Hindlimb muscle (tissue), 1 donor: ENCODE measurements at regions not wholly inside any gene's neighbourhood (a gene's known extent, or its start where the extent isn't known, plus 50 kb on each side); places are given as distances from the start of the nearest gene placed in this dataset.

ENCODE experiments used
- DNase-seq: peaks from one replicate; pipeline ENCODE4 v3.0.0-alpha.2; 2013

DNA sequence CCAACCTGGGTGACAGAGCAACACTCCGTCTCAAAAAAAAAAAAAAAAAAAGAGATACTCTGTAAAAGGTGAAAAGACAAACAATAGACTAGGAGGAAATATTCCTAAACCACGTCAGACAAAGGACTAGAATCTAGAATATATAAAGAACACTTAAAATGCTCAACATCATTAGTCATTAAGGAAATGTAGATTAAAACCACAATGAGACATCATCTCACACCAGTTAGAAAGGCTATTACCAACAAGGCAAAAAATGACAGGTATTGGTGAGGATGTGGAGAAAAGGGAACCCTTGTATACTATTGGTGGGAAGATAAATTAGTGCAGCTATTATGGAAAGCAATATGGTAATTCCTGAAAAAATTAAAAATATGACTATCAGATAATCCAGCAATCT lies 903.1 kb upstream of the SOX9 start:
- DNase-seq = no peak

- no peak for DNase-seq
These were observed 895.8 kb upstream of the SOX9 start for GRCh38 chr17:71224824-71225575.

DNA sequence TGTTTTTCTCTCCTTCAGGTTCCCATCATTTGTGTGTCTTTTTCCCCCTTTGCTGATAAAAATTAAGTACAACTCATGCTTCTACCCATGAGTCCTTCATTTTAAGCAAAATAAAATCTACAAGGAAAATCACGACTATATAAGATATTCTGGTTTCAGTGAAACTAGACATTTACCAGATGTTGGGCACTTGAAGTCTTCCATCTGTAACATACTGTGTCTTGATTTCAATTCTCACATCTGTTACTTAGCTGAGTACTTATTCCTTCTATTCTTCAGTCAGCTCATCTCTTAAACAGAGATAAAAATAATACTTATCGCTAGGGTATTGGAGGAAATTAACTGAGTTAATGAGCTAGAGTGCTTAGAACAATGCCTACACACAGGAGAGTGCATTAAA lies 893.0 kb upstream of the SOX9 start:
- DNase-seq = no peak

GRCh38 chr17:71229070-71229469 lies 891.8 kb upstream of the SOX9 start:
- peak; percentile 63 for DNase-seq

DNA sequence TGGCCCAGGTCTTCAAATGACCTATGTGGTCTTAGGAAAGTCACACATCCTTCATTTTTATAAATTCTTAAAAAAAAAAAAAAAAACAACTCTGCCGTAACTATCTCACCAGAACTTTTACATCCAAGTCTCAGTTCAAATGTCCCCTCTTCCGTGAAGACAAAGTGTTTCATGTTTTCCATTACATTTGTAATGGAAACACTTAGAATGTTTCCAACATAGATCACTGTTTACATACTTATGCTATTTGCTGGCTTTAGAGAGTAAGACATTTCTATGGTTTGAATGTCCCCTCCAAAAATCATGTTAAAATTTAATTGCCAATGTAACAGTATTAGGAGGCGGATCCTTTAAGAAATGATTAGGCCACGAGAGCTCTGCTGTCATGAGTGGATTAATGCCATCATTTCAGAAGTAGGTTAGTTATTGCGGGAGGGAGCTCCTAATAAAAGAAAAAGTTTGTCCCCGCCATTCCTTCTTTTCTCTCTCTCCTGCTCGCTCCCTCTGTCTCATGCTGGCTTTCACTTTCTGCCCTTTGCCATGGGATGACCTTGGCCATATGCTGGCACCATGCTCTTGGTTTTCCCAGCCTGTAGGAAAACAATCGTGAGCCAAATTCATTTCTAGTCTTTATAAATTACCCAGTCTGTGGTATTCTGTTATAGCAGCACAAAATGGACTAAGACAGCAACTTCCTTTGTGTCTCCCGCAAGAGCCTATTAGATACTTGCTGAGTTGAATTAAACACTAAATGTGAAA lies 887.8 kb upstream of the SOX9 start:
- DNase-seq = no peak

- no peak for DNase-seq
These were observed 886.5 kb upstream of the SOX9 start for GRCh38 chr17:71234349-71234748.

- DNase-seq = no peak
These were observed 882.8 kb upstream of the SOX9 start for GRCh38 chr17:71237903-71238538.

DNA sequence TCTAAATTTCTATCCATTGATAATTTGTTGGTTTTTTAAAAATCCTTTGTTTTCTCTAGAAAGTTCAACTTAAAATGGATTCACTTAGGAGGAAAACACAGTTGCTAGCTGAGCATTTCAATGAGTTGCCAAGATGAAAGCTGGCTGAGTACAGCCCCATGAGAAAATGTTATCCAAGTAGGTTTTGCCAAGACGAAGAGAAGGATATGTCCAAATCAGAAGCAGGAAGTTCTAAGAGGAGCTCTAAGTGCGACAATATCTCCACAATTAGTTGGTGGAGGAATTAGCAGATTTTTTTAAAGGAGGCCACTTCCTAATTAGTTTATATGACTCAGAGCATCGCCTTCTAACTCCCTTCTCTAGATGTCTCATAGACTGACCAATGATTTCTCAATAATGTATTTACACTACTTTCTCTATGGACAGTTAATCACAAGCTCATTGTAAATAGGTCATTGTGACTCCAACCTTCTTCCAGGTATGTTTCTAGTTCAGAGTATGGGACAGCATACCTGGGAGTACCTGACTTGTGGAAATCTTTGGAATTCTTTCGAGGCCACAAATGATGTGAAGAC lies 873.3 kb upstream of the SOX9 start:
- DNase-seq = no peak

GRCh38 chr17:71251276-71251675 lies 869.5 kb upstream of the SOX9 start:
- no peak for DNase-seq

DNA sequence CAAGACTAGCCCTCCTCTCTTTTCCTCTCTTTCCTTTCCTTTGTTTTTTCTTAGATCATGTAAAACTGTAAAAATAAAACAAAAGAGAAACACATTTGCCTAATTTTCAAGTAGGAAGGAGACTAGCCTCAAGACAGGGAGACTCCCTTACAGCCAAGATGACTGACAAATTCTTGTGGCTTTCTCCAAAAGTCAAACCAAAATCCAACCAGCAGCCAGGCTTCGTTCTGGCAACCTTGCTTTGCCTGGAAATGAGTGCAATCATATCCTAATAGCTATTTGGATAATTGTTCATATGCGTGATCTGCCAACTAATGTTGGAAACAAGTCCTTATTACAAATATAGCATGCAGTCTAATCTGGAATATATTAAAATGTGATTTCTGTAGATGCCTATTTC lies 868.9 kb upstream of the SOX9 start:
- DNase-seq = no peak

DNA sequence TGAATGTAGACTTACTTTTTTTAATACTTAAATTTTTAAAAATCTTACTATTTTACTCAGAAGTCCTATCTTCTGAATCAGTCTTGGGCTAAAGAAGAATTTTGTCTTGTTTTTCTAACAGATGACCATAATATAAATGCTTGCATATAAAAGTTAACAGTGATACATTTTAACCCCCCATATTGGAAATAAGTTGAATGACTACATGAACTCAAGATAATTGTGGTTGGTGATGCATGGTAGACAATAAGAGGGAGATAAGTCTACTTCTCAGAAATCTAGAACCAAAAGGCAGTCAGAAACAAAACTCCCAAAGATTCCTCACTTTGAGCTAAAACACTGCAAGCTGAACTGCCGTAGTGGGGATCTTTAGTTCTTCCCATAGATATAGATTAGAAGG lies 868.4 kb upstream of the SOX9 start:
- no peak for DNase-seq

DNA sequence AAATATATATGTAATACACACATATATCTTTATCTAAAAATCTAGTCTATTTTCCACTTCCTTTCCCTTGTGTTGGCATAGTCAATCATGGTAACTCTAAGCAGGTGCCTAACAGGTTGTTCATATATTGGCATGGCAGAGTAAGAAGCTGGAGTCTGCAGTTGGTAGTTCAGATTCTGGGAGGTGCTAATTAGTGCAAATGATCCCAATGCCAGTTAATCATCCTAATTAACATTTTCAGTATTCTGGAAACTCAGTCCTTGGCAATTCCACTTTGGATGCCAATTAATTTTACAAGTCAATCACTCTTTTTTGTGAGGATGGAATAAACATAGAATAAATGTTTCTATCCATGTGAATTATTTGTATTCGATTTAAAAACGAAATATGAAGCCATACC lies 863.7 kb upstream of the SOX9 start:
- DNase-seq = no peak

DNA sequence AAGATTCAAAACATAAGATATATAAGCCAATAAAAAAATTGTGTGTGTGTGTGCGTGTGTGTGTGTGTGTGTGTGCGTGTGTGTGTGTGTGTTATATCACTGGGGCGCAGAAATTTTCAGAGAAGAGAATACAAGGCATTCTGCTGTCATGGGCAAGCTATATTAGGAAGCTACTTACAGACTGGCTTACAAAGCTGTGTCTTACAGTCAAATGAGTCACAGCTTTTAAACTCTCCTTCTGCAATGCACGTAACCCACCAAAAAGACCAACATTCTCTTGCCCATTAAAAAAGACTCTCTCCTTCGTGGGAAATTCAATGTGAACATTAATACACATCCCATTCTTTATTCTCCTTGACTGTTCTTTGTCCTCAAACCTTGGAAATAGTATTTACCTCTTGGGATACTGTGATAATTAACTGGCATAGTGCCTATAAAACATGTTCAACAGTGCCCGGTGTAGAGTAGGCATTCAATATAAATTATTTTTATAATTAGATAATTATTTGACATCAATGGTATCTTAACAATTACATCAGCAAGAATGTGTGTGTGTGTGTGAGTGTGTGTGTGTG lies 860.4 kb upstream of the SOX9 start:
- DNase-seq = no peak

- DNase-seq = no peak
These were observed 858.2 kb upstream of the SOX9 start for GRCh38 chr17:71262586-71262985.

GRCh38 chr17:71267668-71268067 lies 853.2 kb upstream of the SOX9 start:
- DNase-seq = no peak

DNA sequence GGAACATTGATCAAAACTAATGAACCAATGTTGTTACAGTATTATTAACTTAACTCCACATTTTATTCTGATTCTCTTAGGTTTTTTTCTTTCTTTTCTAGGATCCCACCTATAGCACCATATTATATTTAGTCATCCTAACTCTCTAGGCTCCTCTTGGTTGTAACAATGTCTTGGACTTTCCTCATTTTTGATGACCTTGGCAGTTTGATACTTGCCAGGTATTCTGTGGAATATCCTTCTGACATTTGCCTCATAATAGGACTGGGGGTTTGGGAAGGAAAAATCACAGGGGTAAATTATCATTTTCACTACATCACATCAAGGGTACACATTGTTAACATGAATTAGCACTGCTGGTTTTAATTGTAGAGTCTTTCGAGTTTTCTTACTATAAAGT lies 851.6 kb upstream of the SOX9 start:
- DNase-seq = no peak

DNA sequence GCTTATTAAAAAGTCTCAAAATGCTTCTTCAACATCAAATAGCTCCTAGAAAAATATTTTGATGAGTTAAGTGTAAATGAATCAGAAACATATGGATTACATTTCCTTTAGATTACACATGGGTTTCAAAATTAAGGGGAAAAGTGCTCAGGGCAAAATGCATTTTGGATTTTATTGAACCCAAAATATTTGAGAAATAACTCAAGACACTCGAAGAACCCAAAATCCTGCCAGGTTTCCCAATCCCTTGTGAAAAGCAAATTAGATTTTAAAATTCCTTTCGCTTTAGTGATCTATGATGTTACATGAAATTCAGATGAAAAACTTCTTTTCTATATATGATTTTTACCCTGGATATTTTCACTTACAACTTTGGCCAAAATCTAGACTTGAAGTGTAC lies 847.4 kb upstream of the SOX9 start:
- no peak for DNase-seq

GRCh38 chr17:71276079-71276478 lies 844.7 kb upstream of the SOX9 start:
- DNase-seq = no peak

GRCh38 chr17:71283486-71283885 lies 837.3 kb upstream of the SOX9 start:
- DNase-seq = no peak

DNA sequence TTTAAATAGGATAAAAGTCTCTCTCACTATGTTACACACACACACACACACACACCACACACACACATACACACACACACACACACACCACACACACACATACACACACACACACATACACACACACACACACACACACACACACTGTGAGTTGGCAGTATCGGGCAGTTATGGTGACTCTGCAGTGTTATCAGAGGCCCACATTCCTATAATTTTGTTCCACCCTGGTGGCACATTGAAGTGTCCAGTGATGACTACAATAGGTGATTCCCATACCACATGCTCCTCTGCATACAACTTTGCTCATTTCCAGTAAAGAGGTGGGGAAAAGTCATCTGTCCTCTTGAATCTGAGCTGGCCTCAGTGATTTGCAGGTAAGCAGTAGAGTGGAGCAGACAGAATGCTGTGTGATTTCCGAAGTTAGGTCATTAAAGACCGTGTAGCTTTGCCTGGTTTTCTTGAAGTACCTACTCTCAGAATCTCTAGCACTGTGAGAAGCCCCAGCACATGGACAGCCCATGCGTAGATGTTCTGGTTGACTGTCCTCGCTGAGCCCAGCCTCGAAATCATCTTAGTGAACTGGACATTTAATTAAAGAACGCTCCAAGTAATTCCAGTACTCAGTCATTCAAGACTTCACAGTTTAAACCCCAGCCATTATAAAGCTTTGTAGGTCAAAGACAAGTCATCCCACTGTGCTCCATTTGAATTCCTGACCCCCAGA lies 836.6 kb upstream of the SOX9 start:
- no peak for DNase-seq

DNA sequence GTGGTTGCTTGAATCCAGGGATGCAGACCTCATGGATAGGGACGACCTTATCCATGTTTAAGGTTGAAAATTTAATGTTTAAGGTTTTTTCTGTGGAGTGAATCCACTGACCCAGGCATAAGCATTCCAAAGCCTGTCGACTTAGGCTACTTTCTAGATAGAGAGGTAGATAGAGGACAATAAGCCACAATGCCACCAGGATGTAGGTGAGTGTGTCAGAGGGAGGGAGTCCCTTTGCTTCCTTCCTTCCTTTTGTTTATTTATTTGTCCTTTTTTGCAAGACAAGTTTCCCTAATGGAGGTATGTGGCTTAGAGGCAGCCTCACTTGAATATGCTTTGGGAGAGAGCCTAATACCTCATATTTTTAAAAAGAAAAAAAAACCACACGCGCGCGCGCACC lies 834.2 kb upstream of the SOX9 start:
- no peak for DNase-seq

GRCh38 chr17:71287071-71287823 lies 833.6 kb upstream of the SOX9 start:
- peak; percentile 6 for DNase-seq
